ENCODE measurements at regions not wholly inside any gene's neighbourhood (a gene's known extent, or its start where the extent isn't known, plus 50 kb on each side); places are given as distances from the start of the nearest gene placed in this dataset.

- TF ChIP-seq GATA2 (IDR thresholded peaks at IDR 0.05; ENCODE audit: low read depth, low read length) (no peak), GATA3 (IDR thresholded peaks at IDR 0.05; ENCODE audit: low read depth, low read length) (no peak)
These were observed 76.9 kb upstream of the NEURL1B start for GRCh38 chr5:172564188-172564587.

Data from SH-SY5Y (cell line).